Stimulated activated CD4-positive, alpha-beta T cell treated with anti-CD3 and anti-CD28 coated beads, Interleukin-4, amount 100 ng/mL, for 48 hours (primary cell): ENCODE measurements at regions not wholly inside any gene's neighbourhood (a gene's known extent, or its start where the extent isn't known, plus 50 kb on each side); places are given as distances from the start of the nearest gene placed in this dataset.

Experiments
- DNase-seq, 2 donors: peaks; one replicate each; pipeline ENCODE4 v3.0.0-alpha.2; 2020; ENCODE audit warnings: low read depth in 2 of 2

DNA sequence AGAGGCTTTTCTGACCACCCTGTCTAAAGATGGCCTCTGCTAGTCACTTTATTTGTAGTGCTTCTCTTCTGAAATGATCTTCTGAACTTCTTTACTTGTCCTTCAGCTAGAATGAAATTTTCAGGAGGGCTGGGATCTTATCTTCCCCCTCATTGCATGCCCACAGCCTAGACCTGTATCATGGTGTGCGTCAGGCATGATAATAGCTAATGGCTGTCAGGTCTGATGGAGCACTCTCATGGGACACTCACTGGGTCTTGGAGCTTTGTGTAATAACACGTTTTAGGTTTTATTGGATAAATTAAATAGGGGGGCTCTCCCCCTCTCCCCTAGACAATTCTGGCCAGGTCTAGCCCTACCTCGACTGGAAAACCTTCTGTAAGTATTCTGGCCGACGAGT, 97.1 kb upstream of the NRXN3 start:
- DNase-seq: no peak

DNA sequence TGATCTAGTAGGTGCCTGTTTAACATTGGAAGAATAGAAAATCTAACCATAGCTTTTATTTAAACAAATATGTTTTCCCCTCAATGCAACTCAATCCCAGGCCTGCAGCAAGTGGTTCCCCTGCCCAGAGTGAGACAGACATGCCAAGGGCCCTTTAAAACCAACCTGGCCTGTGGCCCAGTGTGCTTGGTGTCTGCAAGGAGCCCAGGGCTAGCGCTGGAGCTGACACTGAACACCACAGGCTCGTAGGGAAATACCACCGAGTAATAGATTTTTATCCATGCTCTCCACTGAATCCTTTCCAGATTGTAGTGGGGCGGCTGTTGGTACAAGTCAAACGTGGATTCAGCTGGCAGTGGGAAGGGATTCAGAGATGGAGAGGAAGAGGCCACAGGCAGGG, 95.6 kb upstream of the NRXN3 start:
- DNase-seq: no peak

DNA sequence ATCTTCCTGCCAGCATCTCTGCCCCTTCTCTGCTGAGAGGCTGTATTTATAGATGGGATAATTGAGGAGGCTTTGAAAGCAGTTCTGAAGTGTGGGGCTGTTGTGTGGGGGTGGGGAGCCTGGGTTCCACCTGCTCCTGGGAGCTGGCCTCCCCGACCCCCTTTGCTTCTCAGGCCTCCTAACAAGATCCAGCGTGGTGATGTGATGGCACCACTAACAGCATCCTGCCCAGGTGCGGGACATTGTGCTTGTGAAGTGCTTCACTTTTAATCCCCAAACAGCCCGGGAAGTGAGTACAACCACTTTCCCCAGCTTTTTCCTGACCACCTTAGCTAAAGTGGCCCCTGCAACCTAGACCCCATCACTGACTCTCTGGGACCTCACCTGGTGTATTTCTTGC, 95.1 kb upstream of the NRXN3 start:
- DNase-seq: no peak

DNA sequence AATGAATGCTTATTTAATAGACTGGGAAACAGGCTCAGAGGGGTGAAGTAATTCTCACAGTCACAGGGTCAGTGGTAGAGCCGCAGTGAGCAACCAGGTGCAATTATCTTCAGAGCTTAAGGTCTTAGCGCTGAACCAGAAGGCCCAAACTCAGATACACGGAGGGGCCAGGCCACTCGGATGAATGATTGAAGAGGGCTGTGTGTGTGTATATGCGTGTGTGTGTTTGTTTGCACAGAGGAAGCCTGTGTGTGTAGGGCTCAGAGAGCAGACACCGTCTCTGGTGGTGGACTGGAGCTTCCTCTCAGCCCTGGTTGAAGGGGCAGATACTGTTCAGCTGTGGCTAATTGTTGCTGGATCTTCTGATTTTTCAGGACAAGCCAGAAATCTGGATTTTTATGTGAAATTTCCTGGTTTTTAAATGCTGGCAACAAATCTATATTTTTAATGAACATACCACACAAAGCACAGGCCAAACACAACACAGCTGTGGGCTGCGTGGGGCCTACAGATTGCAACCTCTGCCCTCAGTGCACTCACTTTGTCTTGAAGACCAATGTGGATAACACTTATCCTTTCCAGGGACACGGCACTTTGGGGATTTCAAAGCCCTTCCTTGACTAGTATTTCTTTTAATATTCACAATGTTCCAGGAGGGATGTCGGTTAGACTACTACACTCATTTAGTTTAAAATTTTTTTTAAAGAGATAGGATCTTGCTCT, 94.5 kb upstream of the NRXN3 start:
- no peak for DNase-seq

DNA sequence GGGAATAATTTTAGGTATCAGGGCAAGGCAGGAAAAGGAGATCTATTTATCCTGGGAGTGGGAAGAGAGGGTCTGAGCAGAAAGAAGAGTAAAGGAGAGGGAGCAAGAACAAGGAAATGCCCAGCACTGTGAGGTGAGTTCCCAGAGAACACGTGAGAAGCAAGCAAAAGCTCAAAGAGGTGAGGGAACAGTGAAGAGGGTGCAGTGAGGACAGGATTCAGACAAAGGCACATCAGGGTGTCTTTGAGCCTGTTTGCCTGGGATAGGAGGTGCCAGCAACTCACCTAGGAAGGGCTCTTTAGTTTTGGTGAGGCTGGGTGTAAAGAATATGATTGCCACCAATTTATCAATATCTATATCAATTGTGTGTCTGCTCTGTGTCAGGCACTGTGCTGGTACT, 88.9 kb upstream of the NRXN3 start:
- DNase-seq: no peak

DNA sequence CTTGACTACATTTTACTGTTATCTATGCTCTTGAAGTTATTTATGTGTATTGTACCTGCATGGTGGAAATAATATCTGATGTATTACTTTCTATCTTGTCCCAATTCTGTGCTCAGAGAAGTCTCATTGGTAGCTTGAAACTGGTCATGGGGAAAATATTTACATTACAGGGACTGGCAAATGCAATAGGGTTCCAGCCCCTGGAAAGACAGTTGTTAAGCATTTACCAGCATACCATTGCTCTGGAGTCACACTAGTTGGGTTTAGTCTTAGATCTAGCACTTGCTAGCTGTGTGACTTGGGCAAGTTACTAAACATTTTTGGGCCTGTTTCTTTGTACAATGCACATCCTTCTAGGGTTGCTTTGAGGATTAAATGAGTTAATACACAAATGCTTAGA, 86.3 kb upstream of the NRXN3 start:
- no peak for DNase-seq

DNA sequence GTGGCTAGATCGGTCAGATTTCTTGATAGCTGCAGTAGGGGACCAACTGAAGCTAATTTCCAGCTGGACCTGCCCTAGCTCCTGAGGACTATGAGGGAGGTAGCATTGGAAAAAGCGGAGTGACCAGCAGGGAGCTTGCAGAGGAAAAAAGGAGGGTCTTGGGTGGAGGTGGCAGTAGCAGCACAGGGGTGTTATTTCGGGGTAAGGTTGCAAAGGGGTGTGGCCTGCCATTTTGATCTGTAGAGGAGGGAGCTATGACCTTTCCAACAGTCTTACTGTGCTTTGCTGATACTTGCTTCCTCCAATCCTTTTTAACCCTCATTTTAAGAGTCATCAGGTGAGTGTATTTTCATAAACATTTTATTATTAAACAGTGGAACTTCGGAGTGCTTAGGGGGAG, 83.8 kb upstream of the NRXN3 start:
- no peak for DNase-seq

DNA sequence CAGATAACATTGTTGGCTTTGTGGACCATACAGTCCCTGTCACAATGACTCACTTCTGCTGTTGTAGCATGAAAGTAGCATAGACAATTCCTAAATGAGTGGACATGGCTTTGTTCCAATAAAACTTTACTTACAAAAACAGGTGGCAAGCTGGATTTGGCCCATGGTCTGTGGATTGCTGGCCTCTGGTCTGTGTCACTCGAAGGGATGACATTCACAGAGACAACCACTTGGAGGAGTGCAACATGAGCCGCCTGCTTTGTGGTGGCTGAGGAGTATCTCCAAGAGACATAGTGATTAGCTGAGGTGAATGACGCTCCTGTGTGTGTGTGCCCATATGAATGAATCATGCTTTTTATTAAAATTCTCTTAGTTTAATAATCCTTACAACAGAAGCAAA, 81.3 kb upstream of the NRXN3 start:
- no peak for DNase-seq

DNA sequence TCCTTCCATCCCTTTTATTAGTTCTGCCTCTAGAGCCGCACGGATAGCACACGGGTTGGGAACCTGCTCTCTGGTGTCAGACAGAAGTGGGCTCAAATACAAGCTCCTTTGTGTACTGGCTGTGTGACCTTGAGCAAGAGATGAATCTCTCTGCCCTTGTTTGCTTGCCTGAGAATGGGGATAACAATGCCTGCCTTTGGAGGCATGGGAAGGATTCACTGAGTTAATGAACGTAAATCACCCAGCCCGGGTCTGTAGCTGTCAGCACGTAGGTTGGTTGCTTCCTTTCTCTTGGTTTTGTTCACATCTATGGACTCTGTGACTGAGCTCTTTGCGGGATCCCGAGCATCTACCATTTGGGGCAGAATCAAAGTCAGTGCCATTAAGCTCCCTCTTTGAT, 79.3 kb upstream of the NRXN3 start:
- no peak for DNase-seq

DNA sequence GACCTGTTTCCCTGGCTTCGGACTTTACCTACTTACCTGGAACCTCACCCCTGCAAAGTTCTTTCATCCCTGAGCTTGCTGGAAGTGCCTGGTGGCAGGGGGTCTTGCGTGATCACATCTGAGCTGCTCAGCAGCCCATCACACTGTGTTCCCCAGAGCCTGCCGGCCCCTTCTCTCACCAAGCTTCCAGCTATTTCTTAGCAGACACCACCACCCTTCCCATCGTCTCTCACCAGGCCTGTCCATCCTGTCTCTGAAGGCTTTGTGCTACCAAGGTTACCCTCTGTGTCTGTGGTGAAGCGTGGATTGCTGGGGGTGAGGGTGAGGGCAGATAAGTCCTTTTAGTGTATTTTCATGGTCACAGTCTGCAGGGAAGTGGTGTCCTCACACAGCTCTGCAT, 78.8 kb upstream of the NRXN3 start:
- DNase-seq: no peak

DNA sequence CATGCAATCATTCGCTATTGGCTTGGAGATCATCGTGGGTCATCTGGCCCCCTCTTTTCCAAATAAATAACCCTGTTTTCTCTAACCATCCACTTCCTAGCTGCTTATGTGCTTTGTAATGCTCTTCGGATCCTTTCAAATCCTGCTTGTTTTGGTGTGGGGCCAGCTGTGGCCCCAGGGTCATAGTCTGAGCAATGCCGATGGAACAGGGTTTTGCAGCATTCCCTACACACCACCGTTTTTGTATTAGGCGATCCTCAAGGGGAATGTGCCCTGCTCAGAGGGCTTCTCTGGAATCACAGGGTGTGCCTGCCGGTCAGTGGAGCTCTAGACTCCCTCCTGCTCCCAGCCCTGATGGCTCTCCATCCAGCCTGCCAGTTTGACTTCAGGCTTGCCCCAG, 78.1 kb upstream of the NRXN3 start:
- DNase-seq: no peak

DNA sequence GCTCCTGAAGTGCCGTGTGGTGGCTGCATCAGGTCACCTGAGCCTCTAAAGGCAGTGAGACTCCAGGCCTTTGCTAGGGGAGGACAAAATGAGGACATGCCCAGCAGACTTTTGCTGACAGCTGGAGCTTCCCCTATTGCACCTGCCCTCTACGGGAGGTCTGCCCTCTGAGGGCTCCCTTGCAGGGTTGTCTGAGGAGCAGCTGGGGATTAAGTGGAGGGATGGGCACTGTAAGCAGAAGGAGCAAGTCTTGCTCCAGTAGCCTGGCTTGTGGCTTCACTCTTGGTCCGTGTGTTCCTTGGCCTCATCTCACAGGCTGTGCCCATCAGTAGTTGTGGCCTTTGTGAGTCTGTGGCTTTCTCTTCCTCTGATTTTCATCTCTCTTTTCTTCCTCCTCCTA, 66.9 kb upstream of the NRXN3 start:
- DNase-seq: no peak

DNA sequence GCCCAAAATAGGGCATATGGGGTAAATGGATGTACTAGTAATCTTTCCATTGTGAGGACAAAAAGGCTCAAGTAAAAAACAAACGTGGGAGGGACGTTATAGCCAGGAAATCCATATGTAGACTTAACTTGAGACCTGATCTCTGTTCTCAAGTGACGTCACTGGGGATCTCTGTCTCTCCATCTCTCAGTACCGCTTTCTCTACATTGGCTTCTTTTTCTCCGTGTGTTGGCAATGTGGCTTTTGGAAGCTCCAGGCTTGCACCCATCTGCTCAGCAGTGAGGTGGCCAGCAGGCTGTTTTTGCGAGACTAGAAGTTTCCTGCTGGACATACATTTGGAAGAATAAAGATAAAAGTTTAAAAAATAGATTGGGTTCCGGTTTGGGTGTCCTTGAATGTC, 66.0 kb upstream of the NRXN3 start:
- DNase-seq: no peak

DNA sequence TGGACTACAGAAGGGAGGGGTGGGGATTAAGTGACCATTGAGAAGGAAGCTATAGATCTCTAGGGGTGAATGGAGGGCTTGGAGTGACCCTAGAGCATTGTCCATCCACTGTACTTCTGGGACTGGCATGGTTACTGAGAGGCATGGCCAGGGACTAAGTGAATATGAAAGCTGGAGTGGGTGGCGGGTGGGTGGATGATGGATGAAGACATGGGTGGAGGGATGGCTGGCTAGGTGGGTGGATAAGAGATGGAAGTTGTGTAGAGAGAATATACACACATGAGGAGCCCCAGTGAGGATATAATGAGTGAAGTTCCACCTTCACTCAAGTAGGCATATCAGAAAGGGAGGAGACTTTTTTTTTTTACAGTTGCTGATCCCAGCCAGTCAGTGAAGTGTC, 65.5 kb upstream of the NRXN3 start:
- no peak for DNase-seq

DNA sequence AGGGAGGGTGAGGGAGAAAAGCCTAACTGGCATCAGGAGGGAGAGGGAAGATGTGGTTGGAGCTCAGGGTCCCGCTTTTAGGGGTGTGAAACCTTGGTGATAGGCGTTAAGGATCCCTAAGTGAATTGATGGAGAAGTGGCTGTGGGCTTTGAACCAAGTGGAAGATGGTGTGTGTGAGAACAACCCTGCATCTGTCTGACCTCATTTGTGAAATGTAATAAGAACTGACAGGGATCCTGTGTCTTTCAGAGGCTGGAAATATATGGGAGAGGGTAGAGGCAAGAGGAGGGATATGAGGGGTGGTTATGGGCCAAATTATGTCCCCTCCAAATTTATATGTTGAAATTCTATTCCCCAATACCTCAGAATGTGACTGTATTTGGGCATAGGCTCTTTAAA, 63.8 kb upstream of the NRXN3 start:
- no peak for DNase-seq

DNA sequence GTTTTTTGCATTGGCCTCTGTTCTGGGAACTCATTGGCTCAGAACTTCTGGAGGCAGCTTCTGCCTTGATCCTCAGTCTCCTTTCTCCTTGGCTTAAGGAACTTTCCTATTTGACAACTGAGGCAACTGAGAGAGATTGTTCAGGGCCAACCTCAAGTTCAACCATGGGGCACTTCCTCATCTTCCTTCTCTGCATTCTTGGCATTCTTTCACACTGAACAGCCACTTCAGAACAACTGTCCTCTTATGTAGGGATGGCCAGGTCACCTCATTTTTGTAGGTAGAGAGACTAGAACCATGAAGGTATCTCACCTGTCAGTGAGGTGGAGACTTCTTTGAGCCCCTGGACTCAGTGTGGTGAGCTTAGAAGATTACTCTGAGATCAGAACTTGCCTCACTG, 63.0 kb upstream of the NRXN3 start:
- no peak for DNase-seq

DNA sequence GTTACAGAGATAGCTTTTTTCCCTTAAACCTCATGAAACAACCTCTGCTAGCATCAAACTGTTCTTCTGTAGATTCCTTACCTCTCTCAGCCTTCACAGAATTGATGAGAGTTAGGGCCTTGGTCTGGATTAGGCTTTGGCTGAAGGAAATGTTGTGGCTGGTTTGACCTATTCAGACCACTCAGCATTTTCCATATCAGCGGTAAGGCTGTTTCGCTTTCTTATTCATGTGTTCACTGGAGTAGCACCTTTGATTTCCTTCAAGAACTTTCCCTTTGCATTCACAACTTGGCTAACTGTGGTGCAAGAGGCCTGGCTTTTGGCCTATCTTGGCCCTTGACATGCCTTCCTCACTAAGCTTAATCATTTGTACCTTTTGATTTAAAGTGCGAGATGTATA, 50.7 kb upstream of the NRXN3 start:
- DNase-seq: no peak
